ENCODE measurements at regions not wholly inside any gene's neighbourhood (a gene's known extent, or its start where the extent isn't known, plus 50 kb on each side); places are given as distances from the start of the nearest gene placed in this dataset.
"Not testable (repeated sequence)": the region's sequence is repeated elsewhere in the genome, so short reads cannot be mapped to it uniquely, and the experiment has no call there.

DNA sequence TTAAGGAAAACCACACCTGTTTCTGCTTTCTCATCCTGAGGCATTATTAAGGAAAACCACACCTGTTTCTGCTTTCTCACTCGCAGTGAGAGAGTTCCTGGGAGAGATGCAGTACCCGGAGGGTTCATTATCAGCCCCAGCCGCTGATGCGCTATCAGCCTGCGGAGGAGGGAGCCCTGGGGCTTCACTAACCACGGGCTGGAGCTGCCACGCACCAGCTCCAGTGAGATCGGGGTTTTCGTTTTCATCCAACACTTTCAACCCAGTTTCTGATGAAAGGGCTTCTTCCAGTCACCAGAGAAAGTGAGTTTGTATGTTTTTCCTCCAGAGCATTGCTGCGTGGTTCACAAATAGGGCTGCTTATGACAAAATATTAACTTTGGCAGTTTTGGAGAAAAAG is 93.2 kb upstream of the PRKX start:
- Histone ChIP-seq H3K36me3 (ENCODE audit: control insufficient read depth, insufficient read depth, low read length) (no peaks in the 10 kb centered on the region), H3K9me3 (ENCODE audit: control insufficient read depth, insufficient read depth, low read length) (no peaks in the 10 kb centered on the region), H3K4me1 (ENCODE audit: control insufficient read depth, insufficient read depth, low read length) (peaks cover 2% of the 10 kb centered on the region), H3K9ac (ENCODE audit: low read depth, low read length) (no peak overlapping the region), H3K27me3 (ENCODE audit: control insufficient read depth, insufficient read depth, low read length) (no peaks in the 10 kb centered on the region), H3K4me3 (ENCODE audit: low read depth, low read length) (no peak overlapping the region)

DNA sequence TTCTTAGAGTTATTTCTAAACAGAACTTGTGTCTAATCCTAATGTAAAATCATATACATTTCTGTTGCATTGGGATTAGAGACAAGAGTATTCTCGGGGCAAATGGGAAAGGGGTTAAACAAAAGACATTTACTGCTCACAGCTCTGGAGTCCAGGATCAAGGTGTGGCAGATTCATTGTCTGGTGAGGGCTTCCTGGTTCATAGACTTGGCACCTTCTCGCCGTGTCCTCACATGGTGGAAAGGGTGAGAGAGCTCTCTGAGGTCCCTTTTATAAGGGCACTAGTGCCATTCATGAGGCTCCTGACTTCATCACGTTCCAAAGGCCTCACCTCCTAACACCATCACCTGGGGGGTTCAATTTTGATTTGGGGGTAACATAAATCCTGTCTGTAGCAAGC is 90.3 kb upstream of the PRKX start:
- H3K4me1 ChIP-seq (ENCODE audit: control insufficient read depth, insufficient read depth, low read length): no peaks in the 10 kb centered on the region
- H3K4me3 ChIP-seq (ENCODE audit: low read depth, low read length): no peak overlapping the region
- H3K9ac ChIP-seq (ENCODE audit: low read depth, low read length): no peak overlapping the region
- no peaks in the 10 kb centered on the region for H3K27me3 ChIP-seq (ENCODE audit: control insufficient read depth, insufficient read depth, low read length)
- H3K36me3 ChIP-seq (ENCODE audit: control insufficient read depth, insufficient read depth, low read length): no peaks in the 10 kb centered on the region
- no peaks in the 10 kb centered on the region for H3K9me3 ChIP-seq (ENCODE audit: control insufficient read depth, insufficient read depth, low read length)

DNA sequence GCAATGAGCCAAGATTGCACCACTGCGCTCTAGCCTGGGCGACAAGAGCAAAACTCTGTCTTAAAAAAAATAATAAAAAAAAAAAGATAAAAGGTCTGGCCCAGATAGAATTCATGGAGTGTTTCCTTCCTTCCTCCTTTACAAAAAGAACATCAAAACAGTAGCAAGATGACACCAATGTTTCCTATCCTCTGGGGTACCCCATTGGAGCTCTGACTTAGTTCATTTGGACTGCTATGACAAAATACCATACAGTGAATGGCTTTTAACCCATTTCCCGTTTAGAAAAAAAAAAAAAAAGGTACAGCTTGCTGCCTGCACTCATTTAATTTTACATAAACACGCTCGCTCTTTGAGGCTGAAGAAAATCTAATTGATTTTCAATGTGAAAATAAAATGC is 89.9 kb upstream of the PRKX start:
- no peaks in the 10 kb centered on the region for H3K9me3 ChIP-seq (ENCODE audit: control insufficient read depth, insufficient read depth, low read length)
- H3K4me1 ChIP-seq (ENCODE audit: control insufficient read depth, insufficient read depth, low read length): no peaks in the 10 kb centered on the region
- H3K36me3 ChIP-seq (ENCODE audit: control insufficient read depth, insufficient read depth, low read length): no peaks in the 10 kb centered on the region
- no peak overlapping the region for H3K9ac ChIP-seq (ENCODE audit: low read depth, low read length)
- H3K27me3 ChIP-seq (ENCODE audit: control insufficient read depth, insufficient read depth, low read length): no peaks in the 10 kb centered on the region
- no peak overlapping the region for H3K4me3 ChIP-seq (ENCODE audit: low read depth, low read length)

DNA sequence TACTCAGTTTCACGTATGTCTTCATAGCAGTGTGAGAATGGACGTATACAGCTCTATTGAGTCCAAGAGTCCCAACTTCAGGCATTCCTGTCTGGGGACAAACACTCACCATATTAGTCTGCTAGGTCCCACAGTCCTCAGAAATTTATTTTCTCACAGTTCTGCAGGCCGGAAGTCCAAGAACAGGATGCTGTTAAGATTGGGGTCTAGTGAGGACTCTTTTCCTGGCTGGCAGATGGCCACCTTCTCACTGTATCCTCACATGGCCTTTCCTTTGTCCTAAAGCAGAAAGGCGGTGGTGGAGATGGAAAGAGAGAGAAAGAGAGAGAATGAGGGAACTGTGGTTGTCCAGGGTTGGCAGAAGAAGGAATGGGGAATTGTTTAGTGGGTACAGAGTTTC is 82.0 kb upstream of the PRKX start:
- H3K9ac ChIP-seq (ENCODE audit: low read depth, low read length); H3K27me3 ChIP-seq (ENCODE audit: control insufficient read depth, insufficient read depth, low read length); H3K36me3 ChIP-seq (ENCODE audit: control insufficient read depth, insufficient read depth, low read length); H3K9me3 ChIP-seq (ENCODE audit: control insufficient read depth, insufficient read depth, low read length); H3K4me1 ChIP-seq (ENCODE audit: control insufficient read depth, insufficient read depth, low read length); H3K4me3 ChIP-seq (ENCODE audit: low read depth, low read length): not testable (repeated sequence)

DNA sequence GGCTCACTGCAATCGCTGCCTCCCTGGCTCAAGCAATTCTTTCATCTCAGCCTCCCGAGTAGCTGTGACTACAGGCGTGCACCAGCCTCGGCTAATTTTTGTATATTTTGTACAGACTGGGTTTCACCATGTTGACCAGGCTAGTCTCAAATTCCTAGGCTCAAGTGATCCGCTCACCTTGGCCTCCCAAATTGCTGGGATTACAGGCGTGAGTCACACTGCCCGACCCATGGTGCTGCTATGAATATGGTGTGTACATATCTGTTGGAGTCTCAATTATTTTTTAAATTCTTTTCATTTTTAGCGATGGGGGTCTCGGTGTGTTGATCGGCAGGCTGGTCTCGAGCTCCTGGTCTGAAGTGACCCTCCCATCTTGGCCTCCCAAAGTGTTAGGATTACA is 78.0 kb upstream of the PRKX start:
- Histone ChIP-seq H3K9me3 (ENCODE audit: control insufficient read depth, insufficient read depth, low read length) (no peaks in the 10 kb centered on the region), H3K4me1 (ENCODE audit: control insufficient read depth, insufficient read depth, low read length) (peaks cover 8% of the 10 kb centered on the region), H3K27me3 (ENCODE audit: control insufficient read depth, insufficient read depth, low read length) (no peaks in the 10 kb centered on the region), H3K36me3 (ENCODE audit: control insufficient read depth, insufficient read depth, low read length) (no peaks in the 10 kb centered on the region), H3K4me3 (ENCODE audit: low read depth, low read length) (no peak overlapping the region), H3K9ac (ENCODE audit: low read depth, low read length) (no peak overlapping the region)

DNA sequence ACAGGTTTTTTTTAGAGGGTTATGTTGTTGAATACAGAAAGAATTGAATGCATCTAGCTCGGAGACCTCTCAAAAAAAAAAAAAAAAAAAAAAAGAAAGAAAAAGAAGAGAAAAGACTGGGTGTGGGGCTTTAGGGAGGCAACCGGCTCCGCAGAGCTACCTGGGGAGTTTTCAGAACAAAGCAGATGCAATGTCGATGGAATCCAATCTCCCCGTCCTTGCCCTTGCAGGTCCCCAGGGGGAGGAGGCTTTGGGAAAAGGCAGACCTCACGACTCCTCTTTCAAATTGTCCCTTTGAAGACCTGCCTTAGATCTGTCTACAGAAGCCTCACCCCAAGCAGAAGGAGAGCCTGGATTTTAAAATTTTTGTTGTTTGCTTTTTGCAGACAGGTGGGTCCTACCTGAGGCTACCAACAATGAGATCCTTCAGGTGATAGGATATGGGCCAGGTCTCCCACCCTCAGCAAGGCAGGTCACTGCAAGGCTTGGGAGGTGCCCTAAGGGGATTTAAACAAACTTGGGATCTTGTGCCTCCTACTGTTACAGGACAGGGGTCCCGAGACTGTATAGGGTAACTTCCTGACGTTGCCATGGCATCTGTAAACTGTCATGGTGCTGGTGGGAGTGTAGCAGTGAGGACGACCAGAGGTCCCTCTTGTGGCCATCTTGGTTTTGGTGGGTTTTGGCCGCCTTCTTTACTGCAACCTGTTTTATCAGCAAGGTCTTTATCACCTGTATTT is 75.2 kb upstream of the PRKX start:
- peak overlapping the region; percentile 16 for H3K9ac ChIP-seq (ENCODE audit: low read depth, low read length)
- H3K9me3 ChIP-seq (ENCODE audit: control insufficient read depth, insufficient read depth, low read length): no peaks in the 10 kb centered on the region
- H3K27me3 ChIP-seq (ENCODE audit: control insufficient read depth, insufficient read depth, low read length): no peaks in the 10 kb centered on the region
- H3K36me3 ChIP-seq (ENCODE audit: control insufficient read depth, insufficient read depth, low read length): no peaks in the 10 kb centered on the region
- peak overlapping the region; percentile 50 for H3K4me3 ChIP-seq (ENCODE audit: low read depth, low read length)
- H3K4me1 ChIP-seq (ENCODE audit: control insufficient read depth, insufficient read depth, low read length): peaks cover 8% of the 10 kb centered on the region

DNA sequence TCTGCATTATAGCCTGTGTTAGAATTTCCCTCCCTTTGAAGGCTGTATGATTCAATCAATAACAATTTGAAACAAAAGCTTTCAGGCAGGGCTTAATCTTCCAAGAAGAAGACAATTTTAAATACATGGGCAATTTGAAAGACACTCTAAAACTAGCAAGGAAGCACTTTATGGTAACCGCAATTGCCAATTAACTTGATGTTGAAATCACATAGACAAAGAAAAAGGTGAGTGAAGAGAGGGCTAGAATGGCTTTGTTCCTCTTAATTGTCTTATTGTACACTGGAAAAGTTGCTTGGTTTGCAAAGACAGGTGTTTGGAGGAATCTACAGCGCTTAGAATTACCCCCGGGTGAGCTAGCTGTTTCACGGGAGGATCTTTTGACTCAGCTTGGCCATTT is 74.4 kb upstream of the PRKX start:
- no peak overlapping the region for H3K9ac ChIP-seq (ENCODE audit: low read depth, low read length)
- H3K27me3 ChIP-seq (ENCODE audit: control insufficient read depth, insufficient read depth, low read length): no peaks in the 10 kb centered on the region
- H3K4me1 ChIP-seq (ENCODE audit: control insufficient read depth, insufficient read depth, low read length): peaks cover 8% of the 10 kb centered on the region
- peak overlapping the region; percentile 50 for H3K4me3 ChIP-seq (ENCODE audit: low read depth, low read length)
- H3K9me3 ChIP-seq (ENCODE audit: control insufficient read depth, insufficient read depth, low read length): no peaks in the 10 kb centered on the region
- H3K36me3 ChIP-seq (ENCODE audit: control insufficient read depth, insufficient read depth, low read length): no peaks in the 10 kb centered on the region

DNA sequence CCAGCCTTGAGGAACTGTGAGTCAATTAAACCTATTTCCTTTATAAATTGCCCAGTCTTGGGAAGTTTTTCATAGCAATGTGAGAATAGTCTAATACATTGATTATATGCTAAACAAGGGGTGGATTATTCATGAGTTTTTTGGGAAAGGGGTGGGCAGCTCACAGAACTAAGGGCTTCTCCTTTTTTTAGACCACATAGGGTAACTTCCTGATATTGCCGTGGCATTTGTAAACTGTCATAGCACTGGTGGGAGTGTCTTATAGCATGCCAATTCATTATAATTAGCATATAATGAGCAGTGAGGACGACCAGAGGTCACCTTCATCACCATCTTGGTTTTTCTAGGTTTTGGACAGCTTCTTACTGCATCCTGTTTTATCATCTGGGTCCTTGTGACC is 72.4 kb upstream of the PRKX start:
- not testable (repeated sequence) for H3K36me3 ChIP-seq (ENCODE audit: control insufficient read depth, insufficient read depth, low read length); H3K27me3 ChIP-seq (ENCODE audit: control insufficient read depth, insufficient read depth, low read length); H3K9me3 ChIP-seq (ENCODE audit: control insufficient read depth, insufficient read depth, low read length); H3K9ac ChIP-seq (ENCODE audit: low read depth, low read length); H3K4me3 ChIP-seq (ENCODE audit: low read depth, low read length)
- peaks cover 12% of the 10 kb centered on the region for H3K4me1 ChIP-seq (ENCODE audit: control insufficient read depth, insufficient read depth, low read length)

DNA sequence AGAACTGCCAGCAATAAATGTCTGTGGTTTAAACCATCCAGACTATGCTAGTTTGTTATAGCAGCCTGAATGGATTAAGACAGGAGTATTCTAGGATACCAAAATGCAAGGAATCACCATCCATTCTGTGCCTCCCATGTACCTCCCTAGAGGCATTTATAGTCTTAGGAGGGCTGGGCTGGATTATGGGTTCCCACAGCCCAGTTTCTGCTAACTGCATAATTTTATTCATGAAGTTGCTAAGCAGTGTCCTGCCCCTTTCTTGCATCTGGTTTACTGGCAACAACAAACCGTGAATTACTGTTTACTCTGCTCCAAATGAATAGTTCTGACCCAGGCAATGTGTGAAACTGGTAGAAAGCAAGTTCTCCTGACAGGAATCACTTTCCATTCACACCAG is 67.1 kb upstream of the PRKX start:
- no peaks in the 10 kb centered on the region for H3K27me3 ChIP-seq (ENCODE audit: control insufficient read depth, insufficient read depth, low read length)
- no peaks in the 10 kb centered on the region for H3K36me3 ChIP-seq (ENCODE audit: control insufficient read depth, insufficient read depth, low read length)
- H3K4me1 ChIP-seq (ENCODE audit: control insufficient read depth, insufficient read depth, low read length): peaks cover 4% of the 10 kb centered on the region
- H3K9me3 ChIP-seq (ENCODE audit: control insufficient read depth, insufficient read depth, low read length): no peaks in the 10 kb centered on the region
- no peak overlapping the region for H3K9ac ChIP-seq (ENCODE audit: low read depth, low read length)
- no peak overlapping the region for H3K4me3 ChIP-seq (ENCODE audit: low read depth, low read length)

DNA sequence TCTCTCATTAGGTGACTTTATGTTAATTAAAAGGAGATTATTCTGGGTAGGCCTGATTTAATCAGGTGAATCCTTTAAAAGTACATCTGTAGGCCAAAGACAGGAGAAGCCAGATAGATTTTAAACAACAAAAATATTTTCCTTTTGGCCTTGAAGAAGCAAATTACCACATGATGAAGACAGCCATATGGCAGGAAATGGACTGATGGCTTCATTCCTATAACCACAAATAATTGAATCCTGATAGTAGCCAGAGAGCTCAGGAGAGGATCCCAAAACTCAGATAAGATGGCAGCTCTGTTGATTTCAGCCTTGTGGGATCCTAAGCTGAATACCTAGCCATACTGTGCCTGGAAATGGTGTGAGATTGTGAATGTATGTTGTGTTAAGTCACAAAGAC is 66.1 kb upstream of the PRKX start:
- Histone ChIP-seq H3K36me3 (ENCODE audit: control insufficient read depth, insufficient read depth, low read length) (no peaks in the 10 kb centered on the region), H3K4me3 (ENCODE audit: low read depth, low read length) (no peak overlapping the region), H3K9me3 (ENCODE audit: control insufficient read depth, insufficient read depth, low read length) (no peaks in the 10 kb centered on the region), H3K27me3 (ENCODE audit: control insufficient read depth, insufficient read depth, low read length) (no peaks in the 10 kb centered on the region), H3K9ac (ENCODE audit: low read depth, low read length) (no peak overlapping the region), H3K4me1 (ENCODE audit: control insufficient read depth, insufficient read depth, low read length) (peaks cover 4% of the 10 kb centered on the region)

DNA sequence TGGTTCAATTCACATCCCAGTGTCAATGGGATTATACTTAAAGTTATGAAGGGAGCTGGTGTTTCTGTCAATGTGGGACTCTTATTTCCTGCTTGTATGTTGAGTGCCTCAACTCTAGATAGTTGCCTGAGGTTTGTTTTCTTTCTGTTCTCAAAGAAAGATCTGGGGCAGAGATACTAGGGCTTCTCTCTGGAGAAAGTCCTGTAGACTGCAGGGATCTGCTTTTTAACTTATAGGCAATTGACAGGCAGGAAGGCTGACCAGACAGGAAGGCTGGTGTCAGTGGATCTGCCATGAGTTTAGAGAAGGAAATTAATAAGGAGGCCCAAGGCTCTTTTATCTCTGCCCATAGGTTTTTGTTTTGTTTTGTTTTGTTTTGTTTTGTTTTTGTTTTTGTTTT is 64.0 kb upstream of the PRKX start:
- H3K4me1 ChIP-seq (ENCODE audit: control insufficient read depth, insufficient read depth, low read length): peaks cover 4% of the 10 kb centered on the region
- H3K36me3 ChIP-seq (ENCODE audit: control insufficient read depth, insufficient read depth, low read length): no peaks in the 10 kb centered on the region
- no peaks in the 10 kb centered on the region for H3K27me3 ChIP-seq (ENCODE audit: control insufficient read depth, insufficient read depth, low read length)
- no peak overlapping the region for H3K9ac ChIP-seq (ENCODE audit: low read depth, low read length)
- no peaks in the 10 kb centered on the region for H3K9me3 ChIP-seq (ENCODE audit: control insufficient read depth, insufficient read depth, low read length)
- H3K4me3 ChIP-seq (ENCODE audit: low read depth, low read length): no peak overlapping the region

DNA sequence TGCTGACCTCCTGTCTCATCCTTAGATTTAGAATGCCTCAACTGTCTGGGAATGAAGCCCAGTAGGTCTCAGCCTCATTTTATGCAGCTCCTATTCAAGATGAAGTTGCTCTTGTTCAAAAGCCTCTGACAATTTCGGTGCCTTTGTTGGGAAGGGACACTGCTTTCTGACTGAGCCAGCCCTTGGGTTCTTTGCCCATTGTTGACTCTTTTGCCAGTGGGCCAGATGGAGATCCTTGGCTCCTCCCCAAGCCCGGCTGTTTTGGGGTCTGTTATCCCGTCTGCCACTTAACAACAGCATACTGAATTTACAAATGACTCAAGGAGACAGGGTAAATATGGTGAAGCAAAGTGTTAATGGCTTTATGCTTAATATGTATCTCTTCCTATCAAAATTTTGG is 58.3 kb upstream of the PRKX start:
- H3K27me3 ChIP-seq (ENCODE audit: control insufficient read depth, insufficient read depth, low read length): no peaks in the 10 kb centered on the region
- H3K4me3 ChIP-seq (ENCODE audit: low read depth, low read length): no peak overlapping the region
- no peak overlapping the region for H3K9ac ChIP-seq (ENCODE audit: low read depth, low read length)
- H3K4me1 ChIP-seq (ENCODE audit: control insufficient read depth, insufficient read depth, low read length): no peaks in the 10 kb centered on the region
- H3K36me3 ChIP-seq (ENCODE audit: control insufficient read depth, insufficient read depth, low read length): no peaks in the 10 kb centered on the region
- no peaks in the 10 kb centered on the region for H3K9me3 ChIP-seq (ENCODE audit: control insufficient read depth, insufficient read depth, low read length)
